ENCODE measurements at regions not wholly inside any gene's neighbourhood (a gene's known extent, or its start where the extent isn't known, plus 50 kb on each side); places are given as distances from the start of the nearest gene placed in this dataset.
"Not testable (repeated sequence)": the region's sequence is repeated elsewhere in the genome, so short reads cannot be mapped to it uniquely, and the experiment has no call there.

DNA sequence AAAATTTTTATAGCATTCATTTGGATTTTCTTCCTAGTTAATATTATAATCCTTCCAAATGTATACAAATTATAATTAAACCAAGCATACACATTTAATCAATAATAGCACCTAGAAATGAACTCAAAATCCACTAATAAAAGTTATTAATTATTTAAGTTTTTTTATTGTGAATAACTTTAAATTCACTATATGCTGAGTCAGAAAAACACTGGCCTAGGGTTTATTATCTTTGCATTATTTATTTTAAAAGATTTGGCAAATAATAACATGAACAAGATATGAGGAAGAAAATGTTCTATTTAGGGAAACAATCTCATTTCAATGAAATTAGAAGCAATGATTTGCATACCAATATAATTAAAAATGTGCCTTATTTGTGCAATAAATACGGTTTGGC lies 951.5 kb downstream of the KCNT2 start:
- no peaks in the 10 kb centered on the region for H3K27me3 Mint-ChIP-seq
- peaks cover 0 to 4% (median 0%) of the 10 kb centered on the region in 3 donors for H3K9me3 Mint-ChIP-seq
- no peaks in the 10 kb centered on the region for H3K36me3 Mint-ChIP-seq
- no peaks in the 10 kb centered on the region for H3K4me1 Mint-ChIP-seq
- no peak overlapping the region for H3K4me3 Mint-ChIP-seq
- no peak overlapping the region for H3K27ac Mint-ChIP-seq

DNA sequence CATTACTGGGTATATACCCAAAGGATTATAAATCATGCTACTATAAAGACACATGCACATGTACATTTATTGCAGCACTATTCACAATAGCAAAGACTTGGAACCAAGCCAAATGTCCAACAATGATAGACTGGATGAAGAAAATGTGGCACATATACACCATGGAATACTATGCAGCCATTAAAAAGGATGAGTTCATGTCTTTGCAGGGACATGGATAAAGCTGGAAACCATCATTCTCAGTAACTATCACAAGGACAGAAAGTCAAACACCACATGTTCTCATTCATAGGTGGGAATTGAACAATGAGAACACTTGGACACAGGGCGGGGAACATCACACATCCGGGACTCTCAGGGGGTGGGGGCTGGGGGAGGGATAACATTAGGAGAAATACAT lies 959.4 kb downstream of the KCNT2 start:
- not testable (repeated sequence) for H3K4me3 Mint-ChIP-seq

DNA sequence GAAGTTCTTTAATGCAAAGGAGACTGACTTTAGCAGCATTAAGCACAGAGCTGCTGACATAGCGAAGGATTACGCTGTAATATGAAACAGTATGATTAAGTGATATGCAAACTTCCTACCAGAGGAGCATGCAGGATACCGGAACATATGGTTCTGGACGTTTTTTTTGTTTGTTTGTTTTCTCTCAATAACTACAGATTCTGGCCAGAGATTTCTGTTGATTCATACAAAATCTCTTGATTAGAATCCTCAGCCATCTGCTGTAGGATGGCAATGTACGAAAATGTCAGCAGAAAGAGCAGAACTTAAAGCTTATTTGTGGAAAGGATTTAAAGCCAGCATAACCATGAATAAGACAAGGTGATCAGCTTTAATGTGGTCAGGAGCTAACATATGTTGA lies 970.7 kb downstream of the KCNT2 start:
- peaks cover 2% of the 10 kb centered on the region for H3K36me3 Mint-ChIP-seq
- H3K4me1 Mint-ChIP-seq: no peaks in the 10 kb centered on the region
- H3K27ac Mint-ChIP-seq: no peak overlapping the region
- no peaks in the 10 kb centered on the region for H3K27me3 Mint-ChIP-seq
- H3K4me3 Mint-ChIP-seq: no peak overlapping the region
- peaks cover 1 to 2% (median 1%) of the 10 kb centered on the region in 3 donors for H3K9me3 Mint-ChIP-seq

More for the DNA sequence above, 959.4 kb downstream of the KCNT2 start:
- H3K27me3 Mint-ChIP-seq, H3K27ac Mint-ChIP-seq, H3K9me3 Mint-ChIP-seq, H3K4me1 Mint-ChIP-seq, H3K36me3 Mint-ChIP-seq: not testable (repeated sequence)

GRCh38 chr1:195618287-195618686 lies 990.0 kb downstream of the KCNT2 start:
- H3K36me3 Mint-ChIP-seq: no peaks in the 10 kb centered on the region
- no peak overlapping the region for H3K27ac Mint-ChIP-seq
- no peak overlapping the region for H3K4me3 Mint-ChIP-seq
- no peaks in the 10 kb centered on the region for H3K4me1 Mint-ChIP-seq
- H3K27me3 Mint-ChIP-seq: no peaks in the 10 kb centered on the region
- peaks cover 4 to 8% (median 5%) of the 10 kb centered on the region in 3 donors for H3K9me3 Mint-ChIP-seq

DNA sequence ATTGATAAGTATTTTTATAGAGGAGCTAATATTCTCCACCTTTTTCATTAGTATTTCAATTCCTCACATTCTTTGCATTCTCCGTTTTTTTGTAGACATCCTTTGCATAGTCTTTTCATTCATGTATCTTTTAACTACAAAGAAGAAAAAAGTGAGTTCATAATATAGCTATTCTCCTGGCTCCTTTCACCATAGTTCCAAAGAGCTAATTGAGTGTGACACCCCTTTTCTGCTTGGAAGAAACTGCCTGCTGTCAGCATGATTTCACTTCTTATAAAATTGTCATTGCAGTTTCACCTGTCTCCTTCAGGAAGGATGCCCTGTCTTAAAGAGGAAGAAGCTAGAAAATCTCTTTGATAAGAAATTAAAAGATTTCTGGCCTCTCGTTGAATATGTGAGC lies 991.1 kb downstream of the KCNT2 start:
- peaks cover 4 to 8% (median 4%) of the 10 kb centered on the region in 3 donors for H3K9me3 Mint-ChIP-seq
- H3K27ac Mint-ChIP-seq: no peak overlapping the region
- no peak overlapping the region for H3K4me3 Mint-ChIP-seq
- H3K4me1 Mint-ChIP-seq: no peaks in the 10 kb centered on the region
- H3K36me3 Mint-ChIP-seq: no peaks in the 10 kb centered on the region
- H3K27me3 Mint-ChIP-seq: no peaks in the 10 kb centered on the region

DNA sequence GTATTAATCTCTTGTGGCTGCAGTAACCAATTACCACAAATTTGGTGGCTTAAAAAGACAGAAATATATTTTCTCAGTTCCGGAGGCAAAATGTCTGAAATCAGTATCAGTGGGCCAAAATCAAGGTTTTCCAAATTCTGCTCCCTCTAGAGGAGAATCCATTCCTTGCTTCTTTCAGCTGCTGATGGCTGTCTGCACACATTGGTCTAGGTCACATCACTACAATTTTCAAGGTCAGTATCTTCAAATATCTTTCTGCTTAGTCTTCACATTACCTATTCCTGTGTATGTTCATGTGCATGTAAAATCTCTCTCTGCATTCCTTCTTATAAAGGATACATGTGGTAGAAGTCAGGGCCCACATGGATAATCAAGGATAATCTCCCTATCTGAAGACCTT lies 999.4 kb downstream of the KCNT2 start:
- Mint-ChIP-seq H3K27me3 (no peaks in the 10 kb centered on the region), H3K4me1 (no peaks in the 10 kb centered on the region), H3K9me3 (peaks cover 4 to 15% (median 4%) of the 10 kb centered on the region in 3 donors), H3K36me3 (no peaks in the 10 kb centered on the region), H3K27ac (no peak overlapping the region), H3K4me3 (no peak overlapping the region)

GRCh38 chr1:195606483-195606882 lies 1001.8 kb downstream of the KCNT2 start:
- Mint-ChIP-seq H3K9me3 (peaks cover 0 to 11% (median 6%) of the 10 kb centered on the region in 3 donors), H3K27me3 (no peaks in the 10 kb centered on the region), H3K4me3 (no peak overlapping the region), H3K27ac (no peak overlapping the region), H3K36me3 (no peaks in the 10 kb centered on the region), H3K4me1 (no peaks in the 10 kb centered on the region)

DNA sequence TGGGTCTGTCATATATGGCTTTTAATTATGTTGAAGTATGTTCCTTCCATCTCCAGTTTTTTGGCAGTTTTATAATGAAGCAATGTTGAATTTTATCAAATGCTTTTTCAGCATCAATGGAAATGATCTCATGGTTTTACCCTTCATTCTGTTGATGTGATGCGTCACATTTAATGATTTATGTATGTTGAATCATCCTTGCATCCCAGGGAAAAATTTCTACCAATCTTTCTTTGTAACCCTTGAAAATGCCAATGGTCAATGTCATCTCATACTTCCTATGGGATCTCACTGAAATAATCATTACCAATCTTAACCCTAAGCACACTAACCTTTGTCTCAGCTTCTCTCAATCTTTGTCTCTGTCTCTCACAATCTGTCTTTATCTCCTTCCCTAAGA lies 1004.0 kb downstream of the KCNT2 start:
- Mint-ChIP-seq H3K36me3 (no peaks in the 10 kb centered on the region), H3K9me3 (peaks cover under 1 to 11% (median 7%) of the 10 kb centered on the region in 3 donors), H3K4me3 (no peak overlapping the region), H3K27me3 (no peaks in the 10 kb centered on the region), H3K4me1 (no peaks in the 10 kb centered on the region), H3K27ac (no peak overlapping the region)

- H3K27ac Mint-ChIP-seq: no peak overlapping the region
- H3K36me3 Mint-ChIP-seq: no peaks in the 10 kb centered on the region
- no peaks in the 10 kb centered on the region for H3K27me3 Mint-ChIP-seq
- H3K4me1 Mint-ChIP-seq: peaks cover 0 to 1% (median 0%) of the 10 kb centered on the region in 3 donors
- H3K9me3 Mint-ChIP-seq: peaks cover 3 to 7% (median 4%) of the 10 kb centered on the region in 3 donors
- H3K4me3 Mint-ChIP-seq: no peak overlapping the region
Observed at GRCh38 chr1:195597891-195598290, 1010.3 kb downstream of the KCNT2 start.

DNA sequence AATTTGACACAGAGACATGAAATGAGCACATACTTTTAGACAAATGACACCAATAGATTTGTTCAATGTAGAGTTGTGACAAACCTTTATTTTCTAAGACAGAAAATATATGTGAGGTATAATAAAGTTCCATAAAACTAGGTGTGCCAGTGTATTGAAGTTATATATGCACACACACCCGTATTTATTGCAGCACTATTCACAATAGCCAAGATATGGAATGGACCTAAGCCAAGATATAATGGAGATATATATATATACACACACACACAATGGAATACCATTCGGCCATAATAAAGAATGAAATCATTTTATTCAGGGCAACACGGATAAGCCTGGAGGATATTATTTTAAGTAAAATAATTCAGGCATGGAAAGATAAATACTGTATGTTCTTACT lies 1013.5 kb downstream of the KCNT2 start:
- no peak overlapping the region for H3K27ac Mint-ChIP-seq
- H3K4me3 Mint-ChIP-seq: no peak overlapping the region
- no peaks in the 10 kb centered on the region for H3K36me3 Mint-ChIP-seq
- peaks cover 0 to 1% (median 0%) of the 10 kb centered on the region in 3 donors for H3K4me1 Mint-ChIP-seq
- H3K27me3 Mint-ChIP-seq: no peaks in the 10 kb centered on the region
- H3K9me3 Mint-ChIP-seq: peaks cover 0 to 3% (median 2%) of the 10 kb centered on the region in 3 donors

DNA sequence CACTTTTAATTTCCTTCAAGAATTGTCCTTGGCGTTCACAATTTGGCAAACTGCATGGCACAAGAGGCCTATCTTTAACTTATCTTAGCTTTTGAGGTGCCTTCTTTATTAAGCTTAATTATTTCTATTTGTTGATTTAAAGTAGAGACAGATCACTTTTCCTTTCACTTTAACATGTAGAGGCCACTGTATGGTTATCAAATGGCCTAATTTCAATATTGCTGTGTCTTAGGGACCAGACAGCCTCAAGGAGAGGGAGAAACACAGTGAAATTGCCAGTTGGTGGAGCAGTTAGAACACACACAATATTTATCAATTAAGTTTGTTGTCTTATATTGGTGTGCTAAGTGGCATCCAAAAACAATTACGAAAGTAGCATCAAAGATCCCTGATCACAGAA lies 1013.9 kb downstream of the KCNT2 start:
- H3K36me3 Mint-ChIP-seq: no peaks in the 10 kb centered on the region
- H3K27ac Mint-ChIP-seq: no peak overlapping the region
- H3K9me3 Mint-ChIP-seq: peaks cover 0 to 3% (median 2%) of the 10 kb centered on the region in 3 donors
- no peak overlapping the region for H3K4me3 Mint-ChIP-seq
- H3K27me3 Mint-ChIP-seq: no peaks in the 10 kb centered on the region
- H3K4me1 Mint-ChIP-seq: peaks cover 0 to 1% (median 0%) of the 10 kb centered on the region in 3 donors

DNA sequence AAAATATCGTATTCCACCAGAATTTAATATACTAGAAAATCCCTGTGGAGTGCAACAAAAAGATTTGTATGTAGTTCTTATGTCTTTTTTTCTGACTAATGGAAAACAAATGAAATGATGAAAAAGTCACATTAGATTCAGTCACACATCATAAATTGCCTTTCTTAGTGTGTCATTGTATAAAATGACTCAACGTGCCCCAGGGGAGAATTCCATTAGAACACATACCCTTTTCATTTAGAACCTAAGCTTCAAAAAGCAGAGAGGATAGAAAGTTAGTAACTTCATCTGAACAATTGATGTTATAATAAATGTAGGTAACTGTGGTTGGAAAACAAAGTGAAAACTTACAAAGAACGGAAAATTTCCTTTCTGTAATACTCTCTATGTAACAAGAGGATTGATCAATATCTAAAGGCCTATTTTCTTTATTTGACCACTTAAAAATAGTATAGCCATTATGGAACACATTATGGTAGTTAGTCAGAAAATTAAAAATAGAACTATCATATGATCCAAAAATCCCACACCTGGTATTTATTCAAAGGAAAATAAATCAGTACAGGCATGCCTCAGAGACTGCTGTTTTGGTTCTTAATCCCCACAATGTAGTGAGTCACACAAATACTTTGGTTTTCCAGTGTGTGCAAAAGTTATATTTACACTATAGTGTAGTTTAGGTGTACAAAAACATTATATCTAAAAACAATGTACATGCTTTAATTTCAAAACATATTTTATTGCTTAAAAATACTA lies 1016.1 kb downstream of the KCNT2 start:
- Mint-ChIP-seq H3K27ac (no peak overlapping the region), H3K9me3 (peaks cover 2 to 7% (median 6%) of the 10 kb centered on the region in 3 donors), H3K4me1 (no peaks in the 10 kb centered on the region), H3K4me3 (no peak overlapping the region), H3K27me3 (no peaks in the 10 kb centered on the region), H3K36me3 (no peaks in the 10 kb centered on the region)

GRCh38 chr1:195590649-195591048 lies 1017.6 kb downstream of the KCNT2 start:
- no peaks in the 10 kb centered on the region for H3K4me1 Mint-ChIP-seq
- H3K9me3 Mint-ChIP-seq: peaks cover 3 to 7% (median 6%) of the 10 kb centered on the region in 3 donors
- H3K36me3 Mint-ChIP-seq: no peaks in the 10 kb centered on the region
- H3K27me3 Mint-ChIP-seq: no peaks in the 10 kb centered on the region
- no peak overlapping the region for H3K27ac Mint-ChIP-seq
- no peak overlapping the region for H3K4me3 Mint-ChIP-seq

- H3K4me1 Mint-ChIP-seq: no peaks in the 10 kb centered on the region
- no peaks in the 10 kb centered on the region for H3K27me3 Mint-ChIP-seq
- H3K4me3 Mint-ChIP-seq: no peak overlapping the region
Observed at GRCh38 chr1:195584870-195585624, 1023.2 kb downstream of the KCNT2 start.

GRCh38 chr1:195580988-195581387 lies 1027.3 kb downstream of the KCNT2 start:
- Mint-ChIP-seq H3K36me3 (no peaks in the 10 kb centered on the region), H3K4me1 (no peaks in the 10 kb centered on the region), H3K9me3 (peaks cover 0 to 6% (median 0%) of the 10 kb centered on the region in 3 donors), H3K27me3 (no peaks in the 10 kb centered on the region), H3K4me3 (no peak overlapping the region), H3K27ac (no peak overlapping the region)

More at GRCh38 chr1:195584870-195585624, 1023.2 kb downstream of the KCNT2 start:
- no peak overlapping the region for H3K27ac Mint-ChIP-seq
- peaks cover 6% of the 10 kb centered on the region in 3 donors for H3K9me3 Mint-ChIP-seq
- H3K36me3 Mint-ChIP-seq: no peaks in the 10 kb centered on the region
